HK-2 (cell line): ENCODE measurements at regions not wholly inside any gene's neighbourhood (a gene's known extent, or its start where the extent isn't known, plus 50 kb on each side); places are given as distances from the start of the nearest gene placed in this dataset.
"Not testable (repeated sequence)": the region's sequence is repeated elsewhere in the genome, so short reads cannot be mapped to it uniquely, and the experiment has no call there.

Experiments used
- DNase-seq: peaks from one replicate; pipeline ENCODE4 v3.0.0-alpha.2; 2018; ENCODE audit not compliant: unreplicated experiment

DNA sequence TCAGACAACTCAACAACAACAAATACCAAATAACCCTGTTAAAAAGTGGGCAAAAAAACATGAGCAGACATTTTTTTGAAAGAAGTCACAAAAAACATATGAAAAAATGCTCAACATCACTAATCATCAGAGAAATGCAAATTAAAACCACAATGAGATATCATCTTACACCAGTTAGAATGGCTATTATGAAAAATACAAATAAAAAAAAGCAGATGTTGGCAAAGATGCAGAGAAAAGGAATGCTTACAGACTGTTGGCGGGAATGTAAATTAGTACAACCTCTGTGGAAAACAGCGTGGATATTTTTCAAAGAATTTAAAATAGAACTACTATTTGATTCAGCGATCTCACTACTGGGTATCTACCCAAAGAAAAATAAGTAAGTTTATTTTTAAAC is 114.0 kb downstream of the SLC38A4 start:
- DNase-seq, result no peak

GRCh38 chr12:46710125-46710743 is 115.6 kb downstream of the SLC38A4 start:
- DNase-seq, result no peak

- no peak for DNase-seq
Observed at GRCh38 chr12:46702581-46703344, 123.0 kb downstream of the SLC38A4 start.

DNA sequence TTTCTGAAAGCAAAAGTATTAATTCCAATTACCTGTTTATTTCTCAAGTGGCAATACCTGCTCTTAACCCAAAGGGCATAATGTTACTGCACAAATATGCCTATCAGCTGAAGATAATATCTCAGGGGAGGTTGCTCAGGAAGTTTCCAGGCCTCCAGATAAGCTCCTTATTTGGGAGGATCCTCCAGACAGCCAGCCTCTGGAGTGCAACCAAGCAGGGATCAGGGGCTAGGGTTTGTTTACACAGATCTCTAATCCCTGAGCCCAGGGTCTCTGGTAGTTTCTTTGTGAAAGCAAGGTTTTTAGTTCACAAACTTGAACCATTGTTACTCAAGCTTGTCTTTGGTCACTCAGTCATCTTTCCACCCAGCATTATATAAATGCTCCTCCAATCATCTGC is 124.4 kb downstream of the SLC38A4 start:
- DNase-seq, result no peak

GRCh38 chr12:46699986-46700385 is 125.8 kb downstream of the SLC38A4 start:
- no peak for DNase-seq

GRCh38 chr12:46698003-46698402 is 127.8 kb downstream of the SLC38A4 start:
- DNase-seq, result no peak

- DNase-seq, result no peak
Observed at GRCh38 chr12:46693518-46693917, 132.3 kb downstream of the SLC38A4 start.

DNA sequence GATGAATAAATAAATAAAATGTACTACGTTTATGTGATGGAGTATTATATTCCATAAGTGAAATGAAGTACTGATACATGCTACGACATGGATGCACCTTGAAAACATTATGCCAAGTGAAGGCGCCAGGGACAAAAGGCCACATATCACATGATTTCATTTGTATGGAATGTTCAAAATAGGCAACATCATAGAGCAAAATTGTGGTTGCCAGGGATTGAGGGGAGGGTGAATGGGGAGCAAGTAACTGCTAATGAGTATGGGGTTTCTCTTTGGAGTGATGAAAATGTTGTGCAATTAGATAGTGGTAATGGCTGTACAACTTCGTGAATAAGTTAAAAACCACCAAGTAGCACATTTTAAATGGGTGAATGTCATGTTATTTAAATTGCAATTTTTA is 132.8 kb downstream of the SLC38A4 start:
- DNase-seq, result no peak

- no peak for DNase-seq
Observed at GRCh38 chr12:46692606-46693005, 133.2 kb downstream of the SLC38A4 start.

GRCh38 chr12:46686267-46686942 is 139.4 kb downstream of the SLC38A4 start:
- DNase-seq, result no peak

DNA sequence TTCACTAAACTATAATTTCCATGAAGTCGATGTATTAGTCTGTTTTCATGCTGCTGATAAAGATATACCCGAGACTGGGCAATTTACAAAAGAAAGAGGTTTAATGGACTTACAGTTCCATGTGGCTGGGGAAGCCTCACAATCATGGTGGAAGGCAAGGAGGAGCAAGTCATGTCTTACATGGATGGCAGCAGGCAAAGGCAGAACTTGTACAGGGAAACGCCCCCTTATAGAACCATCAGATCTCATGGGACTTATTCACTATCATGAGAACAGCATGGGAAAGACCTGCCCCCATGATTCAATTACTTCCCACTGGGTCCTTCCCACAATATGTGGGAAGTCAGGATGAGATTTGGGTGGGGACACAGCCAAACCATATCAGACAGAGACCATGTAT is 141.6 kb downstream of the SLC38A4 start:
- not testable (repeated sequence) for DNase-seq

GRCh38 chr12:46682148-46682547 is 143.6 kb downstream of the SLC38A4 start:
- DNase-seq, result no peak

DNA sequence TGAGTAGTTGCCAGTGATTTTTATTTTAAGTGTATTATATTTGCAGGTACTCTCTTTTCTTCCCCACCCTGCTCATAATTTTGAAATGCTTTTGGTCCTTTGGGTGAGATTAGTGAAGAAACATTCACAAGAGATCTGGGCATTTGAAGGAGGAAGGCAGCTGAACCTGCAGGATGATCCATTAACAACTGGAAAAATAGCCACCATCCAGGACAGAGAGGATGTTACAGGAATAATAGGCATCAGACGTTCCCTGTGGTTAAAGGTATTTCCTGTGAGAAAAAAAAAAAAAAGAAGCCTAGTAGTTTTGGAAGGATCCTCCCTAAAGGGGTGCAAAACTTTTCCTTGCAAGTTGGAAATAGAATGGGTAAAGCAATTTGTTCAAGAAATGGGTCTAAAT is 145.3 kb downstream of the SLC38A4 start:
- DNase-seq, result no peak

GRCh38 chr12:46679754-46680153 is 146.0 kb downstream of the SLC38A4 start:
- no peak for DNase-seq

- DNase-seq, result no peak
Observed at GRCh38 chr12:46678426-46678825, 147.4 kb downstream of the SLC38A4 start.

- no peak for DNase-seq
Observed at GRCh38 chr12:46677749-46678148, 148.0 kb downstream of the SLC38A4 start.

- DNase-seq, result no peak
Observed at GRCh38 chr12:46676797-46677520, 148.8 kb downstream of the SLC38A4 start.

GRCh38 chr12:46676396-46676795 is 149.4 kb downstream of the SLC38A4 start:
- DNase-seq, result no peak

- DNase-seq, result no peak
Observed at GRCh38 chr12:46675736-46676135, 150.1 kb downstream of the SLC38A4 start.

- DNase-seq, result no peak
Observed at GRCh38 chr12:46674800-46675199, 151.0 kb downstream of the SLC38A4 start.

DNA sequence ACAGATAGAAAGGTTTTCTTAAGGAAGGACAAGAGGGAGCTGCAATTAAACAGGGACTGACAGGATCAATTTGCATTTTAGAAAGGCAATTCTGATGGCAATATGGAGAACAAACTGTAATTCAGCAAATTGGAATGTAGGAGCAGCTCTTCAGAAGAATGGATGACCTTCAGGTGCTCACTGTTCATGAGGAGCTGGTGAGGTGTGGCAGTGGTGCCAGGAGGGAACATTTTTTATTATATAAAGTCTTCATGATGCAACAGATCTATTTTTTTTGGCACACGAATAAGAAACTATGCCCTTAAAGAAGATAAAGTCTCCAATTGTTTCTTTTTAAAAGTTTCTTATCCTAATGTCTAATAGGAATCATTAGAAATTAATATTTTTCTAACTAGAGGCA is 151.7 kb downstream of the SLC38A4 start:
- no peak for DNase-seq

- DNase-seq, result no peak
Observed at GRCh38 chr12:46671102-46671501, 154.7 kb downstream of the SLC38A4 start.
